Ovary (tissue), 7 donors: ENCODE measurements at regions not wholly inside any gene's neighbourhood (a gene's known extent, or its start where the extent isn't known, plus 50 kb on each side); places are given as distances from the start of the nearest gene placed in this dataset.
"Not testable (repeated sequence)": the region's sequence is repeated elsewhere in the genome, so short reads cannot be mapped to it uniquely, and the experiment has no call there.

Experiments
- DNase-seq, 5 donors: peaks; one replicate each; pipeline ENCODE4 v3.0.0-alpha.2; 2019 to 2020
- H3K27ac ChIP-seq, 2 donors: fragments of 200-600 bp; one replicate each; pipeline versions ENCODE4 v1.5.1 to v1.8.0; 2019 to 2022
- H3K27me3 ChIP-seq: fragments of 200-600 bp; one replicate; pipeline ENCODE4 v1.8.0; 2022
- H3K36me3 ChIP-seq: fragments of 200-600 bp; sonication (generic); one replicate; pipeline ENCODE4 v1.5.1; 2019
- H3K4me1 ChIP-seq: one replicate; pipeline ENCODE4 v1.8.1; 2013; ENCODE audit warnings: mild to moderate bottlenecking, moderate library complexity; ENCODE audit not compliant: insufficient read depth
- H3K4me3 ChIP-seq: fragments of 200-600 bp; sonication (generic); one replicate; pipeline ENCODE4 v1.5.1; 2017
- H3K9me3 ChIP-seq, 2 donors: fragments of 200-600 bp in 1 of 2; sonication (generic) in 1 of 2; one replicate each; pipeline versions ENCODE4 v1.5.1 to v1.8.1; 2013 to 2019; ENCODE audit warnings: mild to moderate bottlenecking in 1 of 2, moderate library complexity in 1 of 2
- EP300 ChIP-seq: sonication (generic); formaldehyde crosslinking; IDR thresholded peaks from one replicate; pipeline ENCODE4 v1.6.1; 2017; ENCODE audit warnings: antibody characterized with exemption
- POLR2A ChIP-seq: fragments of 450-650 bp; IDR thresholded peaks from one replicate; pipeline ENCODE4 v1.6.1; 2017; ENCODE audit warnings: antibody characterized with exemption, mild to moderate bottlenecking, moderate library complexity
- WGBS, 3 donors: extraction: QIAGEN DNeasy Blood & Tissue Kit in 1 of 3; methylation state at CpG; one replicate each; pipeline versions ENCODE4 v1.1.5 to v1.1.7; 2013 to 2017; 5-methylcytosine and 5-hydroxymethylcytosine counted together
- intact Hi-C, 4 donors: fragments of 100-400 bp; cut with DNase I; formaldehyde crosslinking; loops; one replicate each; pipeline versions ENCODE4 v1.11.0 to v1.15.1; 2022 to 2023
- TF ChIP-seq, protein P1 (sequence below), 3 donors: fragments of 450-650 bp in 2 of 3; fragments of 200-600 bp in 1 of 3; IDR thresholded peaks; one replicate each; pipeline versions ENCODE4 v1.5.1 to v1.8.0; 2016 to 2022; ENCODE audit warnings: antibody characterized with exemption in 3 of 3, mild to moderate bottlenecking in 1 of 3
- donor health status: DM: no; HTN: no; CAD: no; lungs with moderate emphysema.
- donor health status: DM: no; HTN: no; CAD: no.
- donor health status: Bipolar disorder and iron deficiency.
- donor health status: DM: no; HTN: no; CAD: no.
- donor health status: DM: yes; HTN: yes; CAD: no.

GRCh38 chr3:159672728-159673688 lies 315.6 kb upstream of the IL12A start:
- Histone ChIP-seq H3K27me3 (no peaks in the 10 kb centered on the region), H3K36me3 (no peaks in the 10 kb centered on the region), H3K4me3 (no peak overlapping the region), H3K4me1 (no peaks in the 10 kb centered on the region), H3K27ac (no peak overlapping the region), H3K9me3 (no peaks in the 10 kb centered on the region)
- intact Hi-C loops, result no loop called here
- no peak for DNase-seq
- TF ChIP-seq EP300 (no peak), POLR2A (no peak)
- TF ChIP-seq, protein P1, sequence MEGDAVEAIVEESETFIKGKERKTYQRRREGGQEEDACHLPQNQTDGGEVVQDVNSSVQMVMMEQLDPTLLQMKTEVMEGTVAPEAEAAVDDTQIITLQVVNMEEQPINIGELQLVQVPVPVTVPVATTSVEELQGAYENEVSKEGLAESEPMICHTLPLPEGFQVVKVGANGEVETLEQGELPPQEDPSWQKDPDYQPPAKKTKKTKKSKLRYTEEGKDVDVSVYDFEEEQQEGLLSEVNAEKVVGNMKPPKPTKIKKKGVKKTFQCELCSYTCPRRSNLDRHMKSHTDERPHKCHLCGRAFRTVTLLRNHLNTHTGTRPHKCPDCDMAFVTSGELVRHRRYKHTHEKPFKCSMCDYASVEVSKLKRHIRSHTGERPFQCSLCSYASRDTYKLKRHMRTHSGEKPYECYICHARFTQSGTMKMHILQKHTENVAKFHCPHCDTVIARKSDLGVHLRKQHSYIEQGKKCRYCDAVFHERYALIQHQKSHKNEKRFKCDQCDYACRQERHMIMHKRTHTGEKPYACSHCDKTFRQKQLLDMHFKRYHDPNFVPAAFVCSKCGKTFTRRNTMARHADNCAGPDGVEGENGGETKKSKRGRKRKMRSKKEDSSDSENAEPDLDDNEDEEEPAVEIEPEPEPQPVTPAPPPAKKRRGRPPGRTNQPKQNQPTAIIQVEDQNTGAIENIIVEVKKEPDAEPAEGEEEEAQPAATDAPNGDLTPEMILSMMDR (IDR thresholded peaks at IDR 0.05), result no peak
- WGBS, 3 donors, result 82 to 93% (median 88%) methylated on average over 5 of the region's 5 CpGs

GRCh38 chr3:159674583-159674982 lies 314.1 kb upstream of the IL12A start:
- WGBS, 3 donors, result 79 to 89% (median 84%) methylated on average over 2 of the region's 2 CpGs
- H3K4me1 ChIP-seq, result no peaks in the 10 kb centered on the region
- no peaks in the 10 kb centered on the region for H3K36me3 ChIP-seq
- H3K27me3 ChIP-seq, result no peaks in the 10 kb centered on the region
- H3K4me3 ChIP-seq, result no peak overlapping the region
- intact Hi-C loops, result no loop called here
- no peaks in the 10 kb centered on the region for H3K9me3 ChIP-seq
- no peak for DNase-seq
- H3K27ac ChIP-seq, result no peak overlapping the region
- TF ChIP-seq, protein P1 (IDR thresholded peaks at IDR 0.05), result no peak
- TF ChIP-seq POLR2A, result no peak
- no peak for TF ChIP-seq EP300

DNA sequence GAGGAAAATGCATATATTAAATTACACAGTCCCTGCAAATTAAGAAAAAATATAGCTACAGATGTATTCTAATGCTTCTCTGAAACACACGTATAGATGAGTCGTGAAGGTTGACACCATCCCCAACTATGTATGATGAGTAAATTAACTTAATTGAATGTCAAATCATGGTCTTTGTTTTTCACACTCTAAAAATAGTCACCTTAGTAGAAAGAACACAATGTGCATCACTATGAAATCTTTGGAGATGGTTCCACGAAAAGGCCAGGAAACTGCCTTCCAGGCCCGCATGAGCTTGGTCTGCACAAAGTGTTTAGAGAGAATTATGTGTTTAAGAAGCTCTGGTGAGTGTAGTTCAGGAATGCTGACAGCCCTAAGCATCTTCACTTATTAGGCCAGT lies 313.4 kb upstream of the IL12A start:
- no peak for DNase-seq
- TF ChIP-seq POLR2A (no peak), EP300 (no peak)
- TF ChIP-seq, protein P1 (IDR thresholded peaks at IDR 0.05), result no peak
- Histone ChIP-seq H3K9me3 (no peaks in the 10 kb centered on the region), H3K4me3 (no peak overlapping the region), H3K27me3 (no peaks in the 10 kb centered on the region), H3K36me3 (no peaks in the 10 kb centered on the region), H3K27ac (no peak overlapping the region), H3K4me1 (no peaks in the 10 kb centered on the region)
- WGBS, 3 donors, result 84% methylated on average over 4 of the region's 4 CpGs
- intact Hi-C loops, result no loop called here

GRCh38 chr3:159679900-159680299 lies 308.7 kb upstream of the IL12A start:
- Histone ChIP-seq H3K9me3 (no peaks in the 10 kb centered on the region), H3K4me3 (no peak overlapping the region), H3K27me3 (no peaks in the 10 kb centered on the region), H3K27ac (no peak overlapping the region), H3K4me1 (no peaks in the 10 kb centered on the region), H3K36me3 (no peaks in the 10 kb centered on the region)
- TF ChIP-seq, protein P1 (IDR thresholded peaks at IDR 0.05), result no peak
- no peak for TF ChIP-seq EP300
- TF ChIP-seq POLR2A, result no peak
- 80 to 86% (median 86%) methylated on average over 11 of the region's 11 CpGs for WGBS, 3 donors
- DNase-seq, result no peak
- intact Hi-C loops, result no loop called here

DNA sequence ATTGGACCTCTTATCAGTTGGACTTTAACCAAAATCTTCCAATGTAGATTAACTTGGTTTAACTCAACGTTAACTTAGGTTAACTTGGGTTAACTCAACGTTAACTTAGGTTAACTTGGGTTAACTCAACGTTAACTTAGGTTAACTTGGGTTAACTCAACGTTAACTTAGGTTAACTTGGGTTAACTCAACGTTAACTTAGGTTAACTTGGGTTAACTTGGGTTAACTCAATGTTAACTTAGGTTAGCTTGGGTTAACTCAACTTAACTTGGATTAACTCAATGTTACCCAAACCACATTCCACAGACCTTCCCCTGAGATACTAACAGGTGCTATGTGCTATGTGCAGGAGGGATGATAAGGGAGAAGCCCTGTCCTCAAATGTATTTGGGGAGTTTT lies 306.9 kb upstream of the IL12A start:
- H3K27me3 ChIP-seq, H3K4me3 ChIP-seq, H3K27ac ChIP-seq, DNase-seq, H3K9me3 ChIP-seq, intact Hi-C loops, H3K4me1 ChIP-seq, H3K36me3 ChIP-seq: not testable (repeated sequence)
- 58 to 81% (median 65%) methylated on average over 5 of the region's 5 CpGs for WGBS, 3 donors
